Lower lobe of right lung (tissue), 2 donors: ENCODE measurements at regions not wholly inside any gene's neighbourhood (a gene's known extent, or its start where the extent isn't known, plus 50 kb on each side); places are given as distances from the start of the nearest gene placed in this dataset.

Source experiments
- ATAC-seq, 2 donors: fragments of 200-7000 bp; cut with Tn5 transposase; one replicate each; pipeline ENCODE4 v1.9.1; 2020 to 2022; ENCODE audit warnings: mild to moderate bottlenecking in 2 of 2, moderate library complexity in 2 of 2
- DNase-seq: peaks from one replicate; pipeline ENCODE4 v3.0.0-alpha.2; 2020
- H3K27ac ChIP-seq: fragments of 200-600 bp; one replicate; pipeline ENCODE4 v1.8.0; 2022
- H3K27me3 ChIP-seq: fragments of 200-600 bp; one replicate; pipeline ENCODE4 v1.8.0; 2022; ENCODE audit warnings: low read depth
- H3K36me3 ChIP-seq: fragments of 200-600 bp; one replicate; pipeline ENCODE4 v1.8.0; 2022; ENCODE audit warnings: mild to moderate bottlenecking
- H3K4me1 ChIP-seq: fragments of 200-600 bp; one replicate; pipeline ENCODE4 v1.8.0; 2022
- H3K4me3 ChIP-seq: fragments of 200-600 bp; one replicate; pipeline ENCODE4 v1.8.0; 2022; ENCODE audit warnings: mild to moderate bottlenecking
- H3K9me3 ChIP-seq: fragments of 200-600 bp; one replicate; pipeline ENCODE4 v1.8.0; 2022
- CTCF ChIP-seq: fragments of 200-600 bp; IDR thresholded peaks from one replicate; pipeline ENCODE4 v1.8.0; 2022; ENCODE audit warnings: antibody characterized with exemption, mild to moderate bottlenecking
- intact Hi-C: fragments of 100-400 bp; cut with DNase I; formaldehyde crosslinking; loops from one replicate; pipeline ENCODE4 v1.11.0; 2022
- donor health status: DM: no; HTN: yes; CAD: no; lungs with severe emphysema.

DNA sequence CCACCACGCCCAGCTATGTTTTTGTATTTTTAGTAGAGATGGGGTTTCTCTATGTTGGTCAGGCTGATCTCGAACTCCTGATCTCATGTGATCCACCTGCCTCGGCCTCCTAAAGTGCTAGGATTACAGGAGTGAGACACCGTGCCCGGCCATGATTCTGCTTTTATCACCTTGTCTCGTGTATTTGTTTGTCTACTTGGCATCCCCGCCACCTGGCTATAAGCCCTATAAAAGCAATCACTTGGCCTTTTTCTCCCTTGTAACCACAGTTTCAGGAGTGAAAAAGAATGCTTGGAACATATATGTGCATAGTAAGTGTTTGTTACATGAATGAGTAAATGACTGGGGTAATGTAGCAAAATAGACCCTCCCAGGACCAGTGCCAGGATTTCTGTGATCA, 77.5 kb upstream of the PAPOLG start:
- Histone ChIP-seq H3K4me3 (no peak overlapping the region), H3K27me3 (peaks cover 6% of the 10 kb centered on the region), H3K27ac (no peak overlapping the region), H3K4me1 (no peaks in the 10 kb centered on the region), H3K9me3 (no peaks in the 10 kb centered on the region), H3K36me3 (no peaks in the 10 kb centered on the region)
- TF ChIP-seq CTCF: no peak
- ATAC-seq: no peak
- DNase-seq: no peak
- intact Hi-C loops: no loop called here

GRCh38 chr2:60679036-60679780, 76.9 kb upstream of the PAPOLG start:
- intact Hi-C loops: no loop called here
- TF ChIP-seq CTCF: no peak
- no peak overlapping the region for H3K27ac ChIP-seq
- H3K4me1 ChIP-seq: no peaks in the 10 kb centered on the region
- no peak overlapping the region for H3K4me3 ChIP-seq
- DNase-seq (no peak), ATAC-seq (no peak)
- H3K36me3 ChIP-seq: no peaks in the 10 kb centered on the region
- H3K27me3 ChIP-seq: peaks cover 6% of the 10 kb centered on the region
- H3K9me3 ChIP-seq: no peaks in the 10 kb centered on the region

GRCh38 chr2:60693551-60693950, 62.5 kb upstream of the PAPOLG start:
- no peaks in the 10 kb centered on the region for H3K9me3 ChIP-seq
- no peaks in the 10 kb centered on the region for H3K4me1 ChIP-seq
- DNase-seq (no peak), ATAC-seq (no peak)
- H3K27ac ChIP-seq: no peak overlapping the region
- H3K27me3 ChIP-seq: no peaks in the 10 kb centered on the region
- no peak overlapping the region for H3K4me3 ChIP-seq
- H3K36me3 ChIP-seq: no peaks in the 10 kb centered on the region
- intact Hi-C loops: no loop called here
- no peak for TF ChIP-seq CTCF

DNA sequence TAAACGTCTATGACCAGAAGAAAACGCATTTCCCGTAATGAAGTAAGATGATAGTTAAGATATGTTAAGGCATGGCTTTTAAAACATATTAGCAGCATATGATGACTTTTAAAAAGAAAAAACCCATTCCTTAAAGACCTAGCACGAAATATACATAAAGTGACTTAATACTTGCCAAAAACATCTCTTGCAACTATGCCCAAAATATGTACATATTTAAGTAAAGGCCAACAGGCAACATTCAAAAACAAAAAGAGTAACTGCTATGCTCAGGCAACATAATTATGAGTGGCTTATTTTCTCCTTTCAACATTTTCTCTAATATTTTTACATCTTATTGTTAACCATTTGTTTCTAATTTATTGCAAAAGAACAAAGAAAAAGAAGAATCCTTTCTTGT, 60.3 kb upstream of the PAPOLG start:
- intact Hi-C loops: no loop called here
- TF ChIP-seq CTCF: no peak
- ATAC-seq: no peak

GRCh38 chr2:60699617-60700016, 56.5 kb upstream of the PAPOLG start:
- Histone ChIP-seq H3K27ac (no peak overlapping the region), H3K36me3 (no peaks in the 10 kb centered on the region), H3K4me3 (no peak overlapping the region), H3K9me3 (no peaks in the 10 kb centered on the region), H3K27me3 (no peaks in the 10 kb centered on the region), H3K4me1 (no peaks in the 10 kb centered on the region)
- TF ChIP-seq CTCF: no peak
- ATAC-seq (no peak), DNase-seq (no peak)
- intact Hi-C loops: no loop called here

More for the DNA sequence above, 60.3 kb upstream of the PAPOLG start:
- no peaks in the 10 kb centered on the region for H3K4me1 ChIP-seq
- no peak overlapping the region for H3K4me3 ChIP-seq
- no peak for DNase-seq
- H3K9me3 ChIP-seq: no peaks in the 10 kb centered on the region
- no peaks in the 10 kb centered on the region for H3K27me3 ChIP-seq
- no peaks in the 10 kb centered on the region for H3K36me3 ChIP-seq
- H3K27ac ChIP-seq: no peak overlapping the region
